HG03196 (cell line): ENCODE measurements at regions not wholly inside any gene's neighbourhood (a gene's known extent, or its start where the extent isn't known, plus 50 kb on each side); places are given as distances from the start of the nearest gene placed in this dataset.

Source experiments
- ATAC-seq: cut with Tn5 transposase; IDR thresholded peaks from one replicate; pipeline ENCODE4 v1.9.1; 2021; ENCODE audit not compliant: unreplicated experiment

GRCh38 chr12:85352016-85352415 lies 72.0 kb downstream of the ALX1 start:
- ATAC-seq, result no peak

- ATAC-seq, result no peak
Observed at GRCh38 chr12:85356596-85357385, 76.8 kb downstream of the ALX1 start.

GRCh38 chr12:85357609-85358008 lies 77.6 kb downstream of the ALX1 start:
- ATAC-seq, result no peak

GRCh38 chr12:85358715-85359114 lies 78.7 kb downstream of the ALX1 start:
- ATAC-seq, result no peak

GRCh38 chr12:85363382-85364190 lies 83.6 kb downstream of the ALX1 start:
- no peak for ATAC-seq

GRCh38 chr12:85367936-85368335 lies 87.9 kb downstream of the ALX1 start:
- no peak for ATAC-seq

- ATAC-seq, result no peak
Observed at GRCh38 chr12:85369365-85370154, 89.5 kb downstream of the ALX1 start.

- no peak for ATAC-seq
Observed at GRCh38 chr12:85373045-85373444, 93.0 kb downstream of the ALX1 start.

GRCh38 chr12:85374981-85375380 lies 95.0 kb downstream of the ALX1 start:
- ATAC-seq, result no peak

- no peak for ATAC-seq
Observed at GRCh38 chr12:85385406-85385805, 105.4 kb downstream of the ALX1 start.

- ATAC-seq, result no peak
Observed at GRCh38 chr12:85390266-85390665, 110.2 kb downstream of the ALX1 start.

- no peak for ATAC-seq
Observed at GRCh38 chr12:85392508-85392907, 112.5 kb downstream of the ALX1 start.

GRCh38 chr12:85393606-85394005 lies 113.6 kb downstream of the ALX1 start:
- no peak for ATAC-seq

GRCh38 chr12:85394065-85394464 lies 114.0 kb downstream of the ALX1 start:
- no peak for ATAC-seq

- ATAC-seq, result no peak
Observed at GRCh38 chr12:85394809-85395208, 114.8 kb downstream of the ALX1 start.

- ATAC-seq, result no peak
Observed at GRCh38 chr12:85405262-85405661, 125.2 kb downstream of the ALX1 start.

GRCh38 chr12:85405781-85406522 lies 125.9 kb downstream of the ALX1 start:
- no peak for ATAC-seq

GRCh38 chr12:85413266-85413665 lies 133.2 kb downstream of the ALX1 start:
- ATAC-seq, result no peak

GRCh38 chr12:85422762-85423161 lies 142.7 kb downstream of the ALX1 start:
- no peak for ATAC-seq

- ATAC-seq, result peak; percentile 74
Observed at GRCh38 chr12:85423947-85424346, 143.9 kb downstream of the ALX1 start.
